ENCODE measurements at regions not wholly inside any gene's neighbourhood (a gene's known extent, or its start where the extent isn't known, plus 50 kb on each side); places are given as distances from the start of the nearest gene placed in this dataset.

DNA sequence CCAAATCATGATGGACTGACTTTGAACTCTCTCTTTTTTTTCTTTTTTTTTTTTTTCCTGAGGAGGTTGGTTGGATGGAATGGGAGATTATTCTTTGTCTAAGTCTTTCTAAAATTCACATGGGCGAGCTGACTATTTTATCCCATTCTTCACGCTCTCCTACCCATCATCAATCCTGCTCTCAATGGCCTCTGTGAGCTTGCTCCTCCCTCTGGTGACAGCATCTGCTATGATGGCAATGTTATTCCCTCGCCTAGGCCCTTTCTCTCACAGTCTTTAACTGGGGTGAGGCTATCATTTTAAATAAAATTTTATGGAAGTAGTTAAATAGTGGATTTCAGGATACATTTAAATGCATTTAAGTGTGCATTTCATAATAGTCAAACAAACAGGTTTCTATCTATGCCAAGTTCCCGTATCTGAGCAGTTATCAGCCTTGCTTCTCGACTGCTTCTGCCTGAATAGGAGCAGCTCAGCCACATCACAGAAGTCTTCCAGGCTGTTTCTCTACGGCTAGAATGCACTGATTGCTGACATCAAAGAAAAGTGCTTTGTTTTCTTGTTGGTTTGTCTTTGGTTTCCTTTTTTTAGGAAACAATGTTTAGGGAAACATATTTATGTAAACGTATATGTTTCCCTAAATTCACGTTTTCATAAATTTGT, 2233.8 kb downstream of the MAT2B start:
- no peak overlapping the region for H3K4me3 ChIP-seq
- H3K36me3 ChIP-seq (ENCODE audit: control insufficient read depth in 2 of 2, insufficient read depth in 2 of 2, low read length in 1 of 2) = no peaks in the 10 kb centered on the region
- no TSS peak for BruUV-seq (replicated peaks)
- in situ Hi-C loops (cut with MboI) = no loop called here
- H3K79me2 ChIP-seq (ENCODE audit: control insufficient read depth, insufficient read depth, low read length) = no peaks in the 10 kb centered on the region
- no peaks in the 10 kb centered on the region for H4K20me1 ChIP-seq (ENCODE audit: control insufficient read depth, insufficient read depth)
- POLR2A ChIA-PET = interaction anchor here (0.6 kb wide), 1 partner anchor 1250 kb away, joined by 3 read pairs; no protein-coding TSS in a partner anchor
- no peak overlapping the region for H3K27ac ChIP-seq (ENCODE audit: control insufficient read depth, insufficient read depth)
- intact Hi-C loops (cut with micrococcal nuclease; ENCODE audit: unreplicated experiment) = no loop called here
- no peak overlapping the region for H3K4me2 ChIP-seq (ENCODE audit: control insufficient read depth, insufficient read depth)
- H3K9ac ChIP-seq (ENCODE audit: control insufficient read depth, insufficient read depth, low read length) = no peak overlapping the region
- no peaks in the 10 kb centered on the region for H3K4me1 ChIP-seq (ENCODE audit: control insufficient read depth, insufficient read depth, low read length)
- FAIRE-seq = no peak
- H2AFZ ChIP-seq (ENCODE audit: control insufficient read depth, low read depth, low read length) = no peak overlapping the region
- TF ChIP-seq NR2C2 (IDR thresholded peaks at IDR 0.05; ENCODE audit: borderline replicate concordance, control insufficient read depth, insufficient read length, low read depth) (no peak), JUNB (IDR thresholded peaks at IDR 0.05) (no peak), SUPT20H (IDR thresholded peaks at IDR 0.05; ENCODE audit: borderline replicate concordance, control insufficient read depth, low read depth, low read length) (no peak)
- no peaks in the 10 kb centered on the region for H3K27me3 ChIP-seq (replicated peaks in 1 of 2; ENCODE audit: control insufficient read depth in 2 of 2, insufficient read depth in 2 of 2, low read length in 1 of 2)
- WGBS (ENCODE audit: insufficient coverage, insufficient replicate concordance, low lambda C conversion rate, missing lambda C conversion rate) = 10% methylated on average over 8 of the region's 8 CpGs
- DNase-seq (ENCODE audit: low read depth, low spot score) = no peak
- CTCF ChIA-PET = no interaction called here
- no peaks in the 10 kb centered on the region for H3K9me3 ChIP-seq (replicated peaks; ENCODE audit: control insufficient read depth, insufficient read depth, low read length)
- ATAC-seq = no peak
- RAD21 ChIA-PET (ENCODE audit: unreplicated experiment) = no interaction called here
- SMC1A ChIA-PET (ENCODE audit: uncharacterized antibody, unreplicated experiment) = no interaction called here

DNA sequence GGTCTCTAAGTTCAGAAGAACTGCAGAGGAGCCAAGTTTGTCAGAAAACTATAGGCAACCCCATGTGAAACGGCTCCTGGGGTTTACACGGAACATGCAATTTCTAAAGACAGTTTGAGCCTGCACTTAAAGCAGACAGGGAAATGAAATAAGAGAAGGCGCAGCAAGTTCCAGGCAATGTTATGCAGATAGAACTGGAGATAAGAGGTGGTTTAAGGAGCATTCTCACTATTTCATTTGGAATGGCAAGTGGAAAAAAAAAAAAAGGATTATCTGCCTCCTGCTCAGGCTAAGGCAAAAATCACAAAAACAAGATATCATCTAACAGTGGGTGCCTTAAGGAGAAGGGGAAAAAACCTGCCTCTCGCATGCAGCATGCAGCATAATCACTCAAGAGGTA, 2252.4 kb downstream of the MAT2B start:
- Histone ChIP-seq H3K27me3 (replicated peaks in 1 of 2; ENCODE audit: control insufficient read depth in 2 of 2, insufficient read depth in 2 of 2, low read length in 1 of 2) (no peaks in the 10 kb centered on the region), H3K79me2 (ENCODE audit: control insufficient read depth, insufficient read depth, low read length) (no peaks in the 10 kb centered on the region), H3K36me3 (ENCODE audit: control insufficient read depth in 2 of 2, insufficient read depth in 2 of 2, low read length in 1 of 2) (no peaks in the 10 kb centered on the region), H3K9me3 (replicated peaks; ENCODE audit: control insufficient read depth, insufficient read depth, low read length) (no peaks in the 10 kb centered on the region), H3K27ac (ENCODE audit: control insufficient read depth, insufficient read depth) (no peak overlapping the region), H2AFZ (ENCODE audit: control insufficient read depth, low read depth, low read length) (no peak overlapping the region), H3K9ac (ENCODE audit: control insufficient read depth, insufficient read depth, low read length) (no peak overlapping the region), H3K4me2 (ENCODE audit: control insufficient read depth, insufficient read depth) (no peak overlapping the region), H3K4me3 (no peak overlapping the region), H3K4me1 (ENCODE audit: control insufficient read depth, insufficient read depth, low read length) (no peaks in the 10 kb centered on the region), H4K20me1 (ENCODE audit: control insufficient read depth, insufficient read depth) (no peaks in the 10 kb centered on the region)
- ChIA-PET POLR2A (no interaction called here), CTCF (no interaction called here), SMC1A (ENCODE audit: uncharacterized antibody, unreplicated experiment) (no interaction called here), RAD21 (ENCODE audit: unreplicated experiment) (no interaction called here)
- DNase-seq (ENCODE audit: low read depth, low spot score) (no peak), FAIRE-seq (no peak), ATAC-seq (no peak)
- intact Hi-C loops (cut with micrococcal nuclease; ENCODE audit: unreplicated experiment) = no loop called here
- no TSS peak for BruUV-seq (replicated peaks)
- in situ Hi-C loops (cut with MboI) = no loop called here
- WGBS (ENCODE audit: insufficient coverage, insufficient replicate concordance, low lambda C conversion rate, missing lambda C conversion rate) = 26% methylated on average over 4 of the region's 4 CpGs
- TF ChIP-seq, protein P1, sequence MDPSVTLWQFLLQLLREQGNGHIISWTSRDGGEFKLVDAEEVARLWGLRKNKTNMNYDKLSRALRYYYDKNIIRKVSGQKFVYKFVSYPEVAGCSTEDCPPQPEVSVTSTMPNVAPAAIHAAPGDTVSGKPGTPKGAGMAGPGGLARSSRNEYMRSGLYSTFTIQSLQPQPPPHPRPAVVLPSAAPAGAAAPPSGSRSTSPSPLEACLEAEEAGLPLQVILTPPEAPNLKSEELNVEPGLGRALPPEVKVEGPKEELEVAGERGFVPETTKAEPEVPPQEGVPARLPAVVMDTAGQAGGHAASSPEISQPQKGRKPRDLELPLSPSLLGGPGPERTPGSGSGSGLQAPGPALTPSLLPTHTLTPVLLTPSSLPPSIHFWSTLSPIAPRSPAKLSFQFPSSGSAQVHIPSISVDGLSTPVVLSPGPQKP (IDR thresholded peaks at IDR 0.05; ENCODE audit: low read depth, low read length) = no peak
- TF ChIP-seq EP300 (IDR thresholded peaks at IDR 0.05; ENCODE audit: borderline replicate concordance in 1 of 2, control insufficient read depth in 1 of 2, low read depth in 2 of 2, low read length in 2 of 2) = no peak
- no peak for TF ChIP-seq YBX1 (IDR thresholded peaks at IDR 0.05)
- TF ChIP-seq FOXM1 (IDR thresholded peaks at IDR 0.05; ENCODE audit: low read depth, low read length) = no peak
- TF ChIP-seq, protein P2, sequence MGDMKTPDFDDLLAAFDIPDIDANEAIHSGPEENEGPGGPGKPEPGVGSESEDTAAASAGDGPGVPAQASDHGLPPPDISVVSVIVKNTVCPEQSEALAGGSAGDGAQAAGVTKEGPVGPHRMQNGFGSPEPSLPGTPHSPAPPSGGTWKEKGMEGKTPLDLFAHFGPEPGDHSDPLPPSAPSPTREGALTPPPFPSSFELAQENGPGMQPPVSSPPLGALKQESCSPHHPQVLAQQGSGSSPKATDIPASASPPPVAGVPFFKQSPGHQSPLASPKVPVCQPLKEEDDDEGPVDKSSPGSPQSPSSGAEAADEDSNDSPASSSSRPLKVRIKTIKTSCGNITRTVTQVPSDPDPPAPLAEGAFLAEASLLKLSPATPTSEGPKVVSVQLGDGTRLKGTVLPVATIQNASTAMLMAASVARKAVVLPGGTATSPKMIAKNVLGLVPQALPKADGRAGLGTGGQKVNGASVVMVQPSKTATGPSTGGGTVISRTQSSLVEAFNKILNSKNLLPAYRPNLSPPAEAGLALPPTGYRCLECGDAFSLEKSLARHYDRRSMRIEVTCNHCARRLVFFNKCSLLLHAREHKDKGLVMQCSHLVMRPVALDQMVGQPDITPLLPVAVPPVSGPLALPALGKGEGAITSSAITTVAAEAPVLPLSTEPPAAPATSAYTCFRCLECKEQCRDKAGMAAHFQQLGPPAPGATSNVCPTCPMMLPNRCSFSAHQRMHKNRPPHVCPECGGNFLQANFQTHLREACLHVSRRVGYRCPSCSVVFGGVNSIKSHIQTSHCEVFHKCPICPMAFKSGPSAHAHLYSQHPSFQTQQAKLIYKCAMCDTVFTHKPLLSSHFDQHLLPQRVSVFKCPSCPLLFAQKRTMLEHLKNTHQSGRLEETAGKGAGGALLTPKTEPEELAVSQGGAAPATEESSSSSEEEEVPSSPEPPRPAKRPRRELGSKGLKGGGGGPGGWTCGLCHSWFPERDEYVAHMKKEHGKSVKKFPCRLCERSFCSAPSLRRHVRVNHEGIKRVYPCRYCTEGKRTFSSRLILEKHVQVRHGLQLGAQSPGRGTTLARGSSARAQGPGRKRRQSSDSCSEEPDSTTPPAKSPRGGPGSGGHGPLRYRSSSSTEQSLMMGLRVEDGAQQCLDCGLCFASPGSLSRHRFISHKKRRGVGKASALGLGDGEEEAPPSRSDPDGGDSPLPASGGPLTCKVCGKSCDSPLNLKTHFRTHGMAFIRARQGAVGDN (IDR thresholded peaks at IDR 0.05) = no peak
- no peak for TF ChIP-seq POU2F2 (IDR thresholded peaks at IDR 0.05; ENCODE audit: borderline replicate concordance, low read depth, low read length)

Measured in GM12878 (cell line).